Sigmoid colon (tissue), 6 donors: ENCODE measurements at regions not wholly inside any gene's neighbourhood (a gene's known extent, or its start where the extent isn't known, plus 50 kb on each side); places are given as distances from the start of the nearest gene placed in this dataset.

Source experiments
- DNase-seq: peaks from one replicate; pipeline ENCODE4 v3.0.0-alpha.2; 2019
- H3K27ac ChIP-seq, 4 donors: fragments of 200-600 bp; sonication (generic); one replicate each; pipeline ENCODE4 v1.5.1; 2016 to 2019; ENCODE audit warnings: mild to moderate bottlenecking in 1 of 4
- H3K27me3 ChIP-seq, 3 donors: fragments of 200-600 bp; sonication (generic); one replicate each; pipeline ENCODE4 v1.5.1; 2019; ENCODE audit warnings: mild to moderate bottlenecking in 1 of 3
- H3K36me3 ChIP-seq, 4 donors: fragments of 200-600 bp; sonication (generic); one replicate each; pipeline ENCODE4 v1.5.1; 2016 to 2019
- H3K4me1 ChIP-seq, 4 donors: fragments of 200-600 bp; sonication (generic); one replicate each; pipeline ENCODE4 v1.5.1; 2017 to 2019
- H3K4me3 ChIP-seq, 4 donors: fragments of 200-600 bp; sonication (generic); one replicate each; pipeline ENCODE4 v1.5.1; 2017 to 2019; ENCODE audit warnings: mild to moderate bottlenecking in 2 of 4, moderate library complexity in 1 of 4
- H3K9me3 ChIP-seq, 4 donors: fragments of 200-600 bp in 3 of 4; sonication (generic) in 3 of 4; one replicate each; pipeline versions ENCODE4 v1.5.1 to v1.6.1; 2013 to 2019
- EP300 ChIP-seq, 4 donors: sonication (generic); formaldehyde crosslinking; IDR thresholded peaks; one replicate each; pipeline ENCODE4 v1.6.1; 2017; ENCODE audit warnings: antibody characterized with exemption in 4 of 4
- POLR2A ChIP-seq, 2 donors: fragments of 450-650 bp; IDR thresholded peaks; one replicate each; pipeline ENCODE4 v1.6.1; 2016; ENCODE audit warnings: antibody characterized with exemption in 2 of 2, mild to moderate bottlenecking in 2 of 2, moderate library complexity in 2 of 2
- POLR2AphosphoS5 ChIP-seq, 4 donors: sonication (generic); formaldehyde crosslinking; IDR thresholded peaks; one replicate each; pipeline ENCODE4 v1.6.1; 2017; ENCODE audit warnings: antibody characterized with exemption in 4 of 4
- WGBS, 2 donors: extraction: QIAGEN DNeasy Blood & Tissue Kit; methylation state at CpG; one replicate each; pipeline ENCODE4 v1.1.7; 2013; 5-methylcytosine and 5-hydroxymethylcytosine counted together
- intact Hi-C: fragments of 100-400 bp; cut with DNase I; formaldehyde crosslinking; loops from one replicate; pipeline ENCODE4 v1.15.1; 2023
- TF ChIP-seq, protein P1 (sequence below), 4 experiments: fragments of 450-650 bp in 3 of 4; fragments of 200-600 bp in 1 of 4; IDR thresholded peaks; one replicate each; pipeline ENCODE4 v1.5.1; 2016 to 2019; ENCODE audit warnings: antibody characterized with exemption in 4 of 4, mild to moderate bottlenecking in 3 of 4, moderate library complexity in 2 of 4
- donor health status: healthy with polysubstance abuse.
- donor health status: healthy.

DNA sequence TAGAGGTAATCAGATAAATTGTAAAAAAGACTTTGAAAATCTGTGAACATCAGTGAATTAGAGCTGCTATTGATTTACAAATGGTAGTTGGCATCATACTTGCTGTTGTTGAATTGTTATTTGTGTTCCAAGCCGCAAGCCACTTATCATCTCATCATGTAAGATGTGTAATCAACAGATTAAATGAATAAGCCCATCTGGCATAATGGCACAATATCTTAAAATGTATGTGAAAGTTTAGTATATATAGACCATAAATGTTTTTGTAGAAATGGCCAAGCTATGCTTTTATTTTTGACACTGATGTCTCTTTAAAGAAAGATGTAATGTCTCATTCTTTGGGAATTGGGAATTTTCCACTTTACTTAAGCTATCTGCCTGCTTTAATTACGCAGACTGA is 682.6 kb upstream of the GNPDA2 start:
- intact Hi-C loops: no loop called here
- WGBS, 2 donors: 84 to 86% methylated on average over 2 of the region's 2 CpGs
- Histone ChIP-seq H3K27ac (no peak overlapping the region), H3K9me3 (no peaks in the 10 kb centered on the region), H3K4me1 (no peaks in the 10 kb centered on the region), H3K27me3 (no peaks in the 10 kb centered on the region), H3K4me3 (no peak overlapping the region), H3K36me3 (no peaks in the 10 kb centered on the region)
- DNase-seq: no peak
- TF ChIP-seq POLR2AphosphoS5 (IDR thresholded peaks at IDR 0.05): no peak
- TF ChIP-seq, protein P1, sequence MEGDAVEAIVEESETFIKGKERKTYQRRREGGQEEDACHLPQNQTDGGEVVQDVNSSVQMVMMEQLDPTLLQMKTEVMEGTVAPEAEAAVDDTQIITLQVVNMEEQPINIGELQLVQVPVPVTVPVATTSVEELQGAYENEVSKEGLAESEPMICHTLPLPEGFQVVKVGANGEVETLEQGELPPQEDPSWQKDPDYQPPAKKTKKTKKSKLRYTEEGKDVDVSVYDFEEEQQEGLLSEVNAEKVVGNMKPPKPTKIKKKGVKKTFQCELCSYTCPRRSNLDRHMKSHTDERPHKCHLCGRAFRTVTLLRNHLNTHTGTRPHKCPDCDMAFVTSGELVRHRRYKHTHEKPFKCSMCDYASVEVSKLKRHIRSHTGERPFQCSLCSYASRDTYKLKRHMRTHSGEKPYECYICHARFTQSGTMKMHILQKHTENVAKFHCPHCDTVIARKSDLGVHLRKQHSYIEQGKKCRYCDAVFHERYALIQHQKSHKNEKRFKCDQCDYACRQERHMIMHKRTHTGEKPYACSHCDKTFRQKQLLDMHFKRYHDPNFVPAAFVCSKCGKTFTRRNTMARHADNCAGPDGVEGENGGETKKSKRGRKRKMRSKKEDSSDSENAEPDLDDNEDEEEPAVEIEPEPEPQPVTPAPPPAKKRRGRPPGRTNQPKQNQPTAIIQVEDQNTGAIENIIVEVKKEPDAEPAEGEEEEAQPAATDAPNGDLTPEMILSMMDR (IDR thresholded peaks at IDR 0.05): no peak
- TF ChIP-seq EP300 (IDR thresholded peaks at IDR 0.05): no peak
- no peak for TF ChIP-seq POLR2A (IDR thresholded peaks at IDR 0.05)

DNA sequence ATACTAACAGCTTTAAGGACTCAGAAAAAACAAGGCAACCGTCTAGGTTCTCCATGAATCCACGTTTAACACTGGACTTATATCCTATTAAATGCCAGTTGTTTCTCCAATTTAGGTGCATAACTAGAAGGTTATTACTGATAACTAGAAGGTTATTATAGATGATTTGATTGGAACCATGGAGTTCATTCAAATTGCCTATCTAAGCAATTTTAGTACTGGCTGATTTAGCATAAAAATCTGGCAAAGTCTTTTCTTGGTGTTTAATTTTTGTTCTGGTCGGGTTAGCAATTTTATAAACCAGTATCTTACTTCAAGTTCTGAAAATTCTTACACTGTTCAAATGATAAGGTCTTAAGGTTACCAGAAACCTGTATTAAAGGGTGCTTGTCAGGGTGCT is 672.8 kb upstream of the GNPDA2 start:
- peaks cover 0 to 6% (median 0%) of the 10 kb centered on the region in 4 donors for H3K9me3 ChIP-seq

DNA sequence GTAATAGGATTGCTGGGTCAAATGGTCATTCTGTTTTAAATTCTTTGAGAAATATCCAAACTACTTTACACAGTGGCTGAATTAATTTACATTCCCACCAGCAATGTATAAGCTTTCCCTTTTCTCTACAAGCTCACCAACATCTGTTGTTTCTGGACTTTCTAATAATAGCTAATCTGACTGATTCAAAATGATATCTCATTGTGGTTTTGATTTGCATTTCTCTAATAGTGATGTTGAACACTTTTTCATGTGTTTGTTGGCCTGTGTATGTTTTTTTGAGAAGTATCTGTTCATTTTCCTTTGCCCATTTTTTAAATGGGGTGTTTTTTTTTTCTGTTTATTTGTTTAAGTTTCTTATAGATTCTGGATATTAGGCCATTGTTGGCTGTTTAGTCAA is 659.0 kb upstream of the GNPDA2 start:
- no peaks in the 10 kb centered on the region for H3K27me3 ChIP-seq
- no peaks in the 10 kb centered on the region for H3K9me3 ChIP-seq
- no peak overlapping the region for H3K4me3 ChIP-seq
- no peak overlapping the region for H3K27ac ChIP-seq
- no peak for DNase-seq
- intact Hi-C loops: no loop called here
- no peaks in the 10 kb centered on the region for H3K4me1 ChIP-seq
- no peaks in the 10 kb centered on the region for H3K36me3 ChIP-seq
- TF ChIP-seq EP300 (IDR thresholded peaks at IDR 0.05) (no peak), POLR2AphosphoS5 (IDR thresholded peaks at IDR 0.05) (no peak), POLR2A (IDR thresholded peaks at IDR 0.05) (no peak)
- TF ChIP-seq, protein P1 (IDR thresholded peaks at IDR 0.05): no peak

More for the DNA sequence above, 672.8 kb upstream of the GNPDA2 start:
- Histone ChIP-seq H3K27ac (no peak overlapping the region), H3K27me3 (no peaks in the 10 kb centered on the region), H3K4me1 (no peaks in the 10 kb centered on the region), H3K36me3 (no peaks in the 10 kb centered on the region), H3K4me3 (no peak overlapping the region)
- TF ChIP-seq POLR2A (IDR thresholded peaks at IDR 0.05) (no peak), EP300 (IDR thresholded peaks at IDR 0.05) (no peak), POLR2AphosphoS5 (IDR thresholded peaks at IDR 0.05) (no peak)
- TF ChIP-seq, protein P1 (IDR thresholded peaks at IDR 0.05): no peak
- WGBS, 2 donors: 27 to 36% methylated on average over 3 of the region's 3 CpGs
- no peak for DNase-seq
- intact Hi-C loops: no loop called here

DNA sequence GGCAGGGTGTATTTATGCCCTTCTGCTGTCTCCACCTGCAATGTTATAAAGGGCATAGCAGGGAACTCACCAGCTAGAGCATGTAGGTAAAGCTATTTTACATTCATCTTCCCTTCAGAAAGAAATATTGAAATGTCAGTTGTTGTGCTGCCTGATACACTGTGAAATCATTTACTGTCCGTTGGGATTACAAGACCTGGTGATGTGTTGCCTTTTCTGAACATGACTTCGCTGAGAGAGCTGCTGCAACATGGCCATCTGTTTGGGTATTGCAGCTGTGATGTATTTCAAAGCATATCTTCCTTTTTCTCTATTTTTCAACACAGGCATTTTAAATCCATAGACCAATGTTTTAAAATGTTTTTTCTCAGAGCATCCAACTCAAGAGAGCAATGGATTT is 644.1 kb upstream of the GNPDA2 start:
- no peaks in the 10 kb centered on the region for H3K36me3 ChIP-seq
- no peak for DNase-seq
- no peaks in the 10 kb centered on the region for H3K9me3 ChIP-seq
- H3K27me3 ChIP-seq: no peaks in the 10 kb centered on the region
- TF ChIP-seq POLR2A (IDR thresholded peaks at IDR 0.05) (no peak), EP300 (IDR thresholded peaks at IDR 0.05) (no peak), POLR2AphosphoS5 (IDR thresholded peaks at IDR 0.05) (no peak)
- TF ChIP-seq, protein P1 (IDR thresholded peaks at IDR 0.05): no peak
- no peaks in the 10 kb centered on the region for H3K4me1 ChIP-seq
- H3K27ac ChIP-seq: no peak overlapping the region
- intact Hi-C loops: no loop called here
- WGBS, 2 donors: 60 to 73% methylated on average over 2 of the region's 2 CpGs
- H3K4me3 ChIP-seq: no peak overlapping the region

DNA sequence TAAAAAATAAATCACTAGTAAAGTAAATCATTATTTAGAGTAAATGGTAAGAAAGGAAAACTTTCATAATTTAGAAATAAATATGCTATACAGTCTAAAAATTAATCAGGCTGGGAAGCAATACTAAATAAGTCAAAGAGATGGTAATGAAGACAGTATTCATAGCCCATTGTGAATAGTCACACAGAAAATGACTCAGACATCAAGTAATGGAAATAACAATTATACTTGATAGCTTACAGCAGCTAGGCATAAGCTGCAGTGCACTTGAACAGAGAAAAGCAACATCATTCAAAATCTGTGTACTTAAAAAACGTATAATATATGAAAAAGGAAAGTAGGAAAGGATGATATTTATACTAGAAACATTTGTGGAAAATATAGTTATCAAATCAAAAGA is 642.5 kb upstream of the GNPDA2 start:
- no peaks in the 10 kb centered on the region for H3K27me3 ChIP-seq
- 6 to 29% methylated on average over 1 of the region's 1 CpG for WGBS, 2 donors
- H3K4me3 ChIP-seq: no peak overlapping the region
- no peaks in the 10 kb centered on the region for H3K36me3 ChIP-seq
- H3K27ac ChIP-seq: no peak overlapping the region
- TF ChIP-seq POLR2A (IDR thresholded peaks at IDR 0.05) (no peak), POLR2AphosphoS5 (IDR thresholded peaks at IDR 0.05) (no peak), EP300 (IDR thresholded peaks at IDR 0.05) (no peak)
- TF ChIP-seq, protein P1 (IDR thresholded peaks at IDR 0.05): no peak
- no peaks in the 10 kb centered on the region for H3K9me3 ChIP-seq
- DNase-seq: no peak
- intact Hi-C loops: no loop called here
- no peaks in the 10 kb centered on the region for H3K4me1 ChIP-seq
